ENCODE measurements at regions not wholly inside any gene's neighbourhood (a gene's known extent, or its start where the extent isn't known, plus 50 kb on each side); places are given as distances from the start of the nearest gene placed in this dataset.
"Not testable (repeated sequence)": the region's sequence is repeated elsewhere in the genome, so short reads cannot be mapped to it uniquely, and the experiment has no call there.

GRCh38 chr7:91474074-91474473 is 209.8 kb downstream of the FZD1 start:
- no peak overlapping the region for H3K4me3 ChIP-seq (ENCODE audit: low read length)
- DNase-seq (ENCODE audit: low read depth): no peak
- TF ChIP-seq CTCF (conservative IDR thresholded peaks at IDR 0.05; ENCODE audit: low read length): no peak

GRCh38 chr7:91480470-91480869 is 216.2 kb downstream of the FZD1 start:
- H3K4me3 ChIP-seq (ENCODE audit: low read length); DNase-seq (ENCODE audit: low read depth): not testable (repeated sequence)

- H3K4me3 ChIP-seq (ENCODE audit: low read length): no peak overlapping the region
- no peak for DNase-seq (ENCODE audit: low read depth)
- TF ChIP-seq CTCF (conservative IDR thresholded peaks at IDR 0.05; ENCODE audit: low read length): no peak
These were observed 227.6 kb downstream of the FZD1 start for GRCh38 chr7:91491868-91492267.

GRCh38 chr7:91492317-91492716 is 228.1 kb downstream of the FZD1 start:
- no peak for DNase-seq (ENCODE audit: low read depth)
- H3K4me3 ChIP-seq (ENCODE audit: low read length): no peak overlapping the region
- TF ChIP-seq CTCF (conservative IDR thresholded peaks at IDR 0.05; ENCODE audit: low read length): no peak

- H3K4me3 ChIP-seq (ENCODE audit: low read length): no peak overlapping the region
- no peak for TF ChIP-seq CTCF (conservative IDR thresholded peaks at IDR 0.05; ENCODE audit: low read length)
- DNase-seq (ENCODE audit: low read depth): no peak
These were observed 228.5 kb downstream of the FZD1 start for GRCh38 chr7:91492773-91493172.

GRCh38 chr7:91494450-91494849 is 230.2 kb downstream of the FZD1 start:
- TF ChIP-seq CTCF (conservative IDR thresholded peaks at IDR 0.05; ENCODE audit: low read length): no peak
- no peak overlapping the region for H3K4me3 ChIP-seq (ENCODE audit: low read length)
- DNase-seq (ENCODE audit: low read depth): no peak

- H3K4me3 ChIP-seq (ENCODE audit: low read length): no peak overlapping the region
- TF ChIP-seq CTCF (conservative IDR thresholded peaks at IDR 0.05; ENCODE audit: low read length): no peak
- no peak for DNase-seq (ENCODE audit: low read depth)
These were observed 232.1 kb downstream of the FZD1 start for GRCh38 chr7:91496251-91496820.

GRCh38 chr7:91497277-91497676 is 233.0 kb downstream of the FZD1 start:
- DNase-seq (ENCODE audit: low read depth); H3K4me3 ChIP-seq (ENCODE audit: low read length): not testable (repeated sequence)

Measured in AG10803 (cell line).